ENCODE measurements at regions not wholly inside any gene's neighbourhood (a gene's known extent, or its start where the extent isn't known, plus 50 kb on each side); places are given as distances from the start of the nearest gene placed in this dataset.

- TF ChIP-seq CTCF (IDR thresholded peaks at IDR 0.05) (no peak), POLR2A (IDR thresholded peaks at IDR 0.05) (no peak)
Observed at GRCh38 chr4:8719421-8719820, 126.9 kb downstream of the CPZ start.

Data from right lobe of liver (tissue), 4 donors.